H1 (cell line): ENCODE measurements at regions not wholly inside any gene's neighbourhood (a gene's known extent, or its start where the extent isn't known, plus 50 kb on each side); places are given as distances from the start of the nearest gene placed in this dataset.

Source experiments
- BACH1 ChIP-seq: IDR thresholded peaks from 2 replicates; pipeline ENCODE4 v1.6.1; 2012; ENCODE audit warnings: low read length, improper control_type of control experiment
- PHF8 ChIP-seq: fragments of 200-600 bp; sonication (generic); conservative IDR thresholded peaks from 2 replicates; pipeline ENCODE4 v1.7.1; 2012; ENCODE audit warnings: low read depth, mild to moderate bottlenecking, inconsistent platforms, low read length, moderate library complexity
- TF ChIP-seq, protein P1 (sequence below): fragments of 300-600 bp; sonication (generic); IDR thresholded peaks from 2 replicates; pipeline ENCODE4 v1.7.1; 2012; ENCODE audit warnings: low read length, moderate library complexity, mild to moderate bottlenecking, inconsistent platforms; ENCODE audit not compliant: insufficient replicate concordance
- TF ChIP-seq, protein P2 (sequence below): IDR thresholded peaks from 2 replicates; pipeline ENCODE4 v1.6.1; 2012; ENCODE audit warnings: low read length, inconsistent platforms
- TF ChIP-seq, protein P3 (sequence below): IDR thresholded peaks from 2 replicates; pipeline ENCODE4 v1.6.1; 2011; ENCODE audit warnings: low read depth, mild to moderate bottlenecking, low read length; ENCODE audit not compliant: insufficient read depth

DNA sequence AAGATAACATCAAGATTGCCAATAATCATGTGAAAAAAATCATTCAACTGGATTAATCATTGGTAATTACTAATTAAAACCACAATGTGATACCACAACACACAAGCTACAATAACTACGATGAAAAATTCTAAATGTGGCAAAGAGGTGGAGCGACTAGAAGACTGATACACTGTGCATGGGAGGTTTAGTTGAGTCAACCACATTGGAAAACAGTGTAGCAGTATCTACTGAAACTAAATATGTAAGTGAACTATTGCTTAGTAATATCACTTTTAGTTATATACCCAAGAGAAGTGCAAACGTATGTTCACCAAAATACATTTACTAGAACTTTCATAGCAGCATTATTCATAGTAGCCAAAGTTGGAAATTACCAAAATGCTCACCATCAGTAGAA is 359.9 kb downstream of the ETS1 start (continued):
- TF ChIP-seq, protein P1, sequence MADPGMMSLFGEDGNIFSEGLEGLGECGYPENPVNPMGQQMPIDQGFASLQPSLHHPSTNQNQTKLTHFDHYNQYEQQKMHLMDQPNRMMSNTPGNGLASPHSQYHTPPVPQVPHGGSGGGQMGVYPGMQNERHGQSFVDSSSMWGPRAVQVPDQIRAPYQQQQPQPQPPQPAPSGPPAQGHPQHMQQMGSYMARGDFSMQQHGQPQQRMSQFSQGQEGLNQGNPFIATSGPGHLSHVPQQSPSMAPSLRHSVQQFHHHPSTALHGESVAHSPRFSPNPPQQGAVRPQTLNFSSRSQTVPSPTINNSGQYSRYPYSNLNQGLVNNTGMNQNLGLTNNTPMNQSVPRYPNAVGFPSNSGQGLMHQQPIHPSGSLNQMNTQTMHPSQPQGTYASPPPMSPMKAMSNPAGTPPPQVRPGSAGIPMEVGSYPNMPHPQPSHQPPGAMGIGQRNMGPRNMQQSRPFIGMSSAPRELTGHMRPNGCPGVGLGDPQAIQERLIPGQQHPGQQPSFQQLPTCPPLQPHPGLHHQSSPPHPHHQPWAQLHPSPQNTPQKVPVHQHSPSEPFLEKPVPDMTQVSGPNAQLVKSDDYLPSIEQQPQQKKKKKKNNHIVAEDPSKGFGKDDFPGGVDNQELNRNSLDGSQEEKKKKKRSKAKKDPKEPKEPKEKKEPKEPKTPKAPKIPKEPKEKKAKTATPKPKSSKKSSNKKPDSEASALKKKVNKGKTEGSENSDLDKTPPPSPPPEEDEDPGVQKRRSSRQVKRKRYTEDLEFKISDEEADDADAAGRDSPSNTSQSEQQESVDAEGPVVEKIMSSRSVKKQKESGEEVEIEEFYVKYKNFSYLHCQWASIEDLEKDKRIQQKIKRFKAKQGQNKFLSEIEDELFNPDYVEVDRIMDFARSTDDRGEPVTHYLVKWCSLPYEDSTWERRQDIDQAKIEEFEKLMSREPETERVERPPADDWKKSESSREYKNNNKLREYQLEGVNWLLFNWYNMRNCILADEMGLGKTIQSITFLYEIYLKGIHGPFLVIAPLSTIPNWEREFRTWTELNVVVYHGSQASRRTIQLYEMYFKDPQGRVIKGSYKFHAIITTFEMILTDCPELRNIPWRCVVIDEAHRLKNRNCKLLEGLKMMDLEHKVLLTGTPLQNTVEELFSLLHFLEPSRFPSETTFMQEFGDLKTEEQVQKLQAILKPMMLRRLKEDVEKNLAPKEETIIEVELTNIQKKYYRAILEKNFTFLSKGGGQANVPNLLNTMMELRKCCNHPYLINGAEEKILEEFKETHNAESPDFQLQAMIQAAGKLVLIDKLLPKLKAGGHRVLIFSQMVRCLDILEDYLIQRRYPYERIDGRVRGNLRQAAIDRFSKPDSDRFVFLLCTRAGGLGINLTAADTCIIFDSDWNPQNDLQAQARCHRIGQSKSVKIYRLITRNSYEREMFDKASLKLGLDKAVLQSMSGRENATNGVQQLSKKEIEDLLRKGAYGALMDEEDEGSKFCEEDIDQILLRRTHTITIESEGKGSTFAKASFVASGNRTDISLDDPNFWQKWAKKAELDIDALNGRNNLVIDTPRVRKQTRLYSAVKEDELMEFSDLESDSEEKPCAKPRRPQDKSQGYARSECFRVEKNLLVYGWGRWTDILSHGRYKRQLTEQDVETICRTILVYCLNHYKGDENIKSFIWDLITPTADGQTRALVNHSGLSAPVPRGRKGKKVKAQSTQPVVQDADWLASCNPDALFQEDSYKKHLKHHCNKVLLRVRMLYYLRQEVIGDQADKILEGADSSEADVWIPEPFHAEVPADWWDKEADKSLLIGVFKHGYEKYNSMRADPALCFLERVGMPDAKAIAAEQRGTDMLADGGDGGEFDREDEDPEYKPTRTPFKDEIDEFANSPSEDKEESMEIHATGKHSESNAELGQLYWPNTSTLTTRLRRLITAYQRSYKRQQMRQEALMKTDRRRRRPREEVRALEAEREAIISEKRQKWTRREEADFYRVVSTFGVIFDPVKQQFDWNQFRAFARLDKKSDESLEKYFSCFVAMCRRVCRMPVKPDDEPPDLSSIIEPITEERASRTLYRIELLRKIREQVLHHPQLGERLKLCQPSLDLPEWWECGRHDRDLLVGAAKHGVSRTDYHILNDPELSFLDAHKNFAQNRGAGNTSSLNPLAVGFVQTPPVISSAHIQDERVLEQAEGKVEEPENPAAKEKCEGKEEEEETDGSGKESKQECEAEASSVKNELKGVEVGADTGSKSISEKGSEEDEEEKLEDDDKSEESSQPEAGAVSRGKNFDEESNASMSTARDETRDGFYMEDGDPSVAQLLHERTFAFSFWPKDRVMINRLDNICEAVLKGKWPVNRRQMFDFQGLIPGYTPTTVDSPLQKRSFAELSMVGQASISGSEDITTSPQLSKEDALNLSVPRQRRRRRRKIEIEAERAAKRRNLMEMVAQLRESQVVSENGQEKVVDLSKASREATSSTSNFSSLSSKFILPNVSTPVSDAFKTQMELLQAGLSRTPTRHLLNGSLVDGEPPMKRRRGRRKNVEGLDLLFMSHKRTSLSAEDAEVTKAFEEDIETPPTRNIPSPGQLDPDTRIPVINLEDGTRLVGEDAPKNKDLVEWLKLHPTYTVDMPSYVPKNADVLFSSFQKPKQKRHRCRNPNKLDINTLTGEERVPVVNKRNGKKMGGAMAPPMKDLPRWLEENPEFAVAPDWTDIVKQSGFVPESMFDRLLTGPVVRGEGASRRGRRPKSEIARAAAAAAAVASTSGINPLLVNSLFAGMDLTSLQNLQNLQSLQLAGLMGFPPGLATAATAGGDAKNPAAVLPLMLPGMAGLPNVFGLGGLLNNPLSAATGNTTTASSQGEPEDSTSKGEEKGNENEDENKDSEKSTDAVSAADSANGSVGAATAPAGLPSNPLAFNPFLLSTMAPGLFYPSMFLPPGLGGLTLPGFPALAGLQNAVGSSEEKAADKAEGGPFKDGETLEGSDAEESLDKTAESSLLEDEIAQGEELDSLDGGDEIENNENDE = no peak
- TF ChIP-seq, protein P2, sequence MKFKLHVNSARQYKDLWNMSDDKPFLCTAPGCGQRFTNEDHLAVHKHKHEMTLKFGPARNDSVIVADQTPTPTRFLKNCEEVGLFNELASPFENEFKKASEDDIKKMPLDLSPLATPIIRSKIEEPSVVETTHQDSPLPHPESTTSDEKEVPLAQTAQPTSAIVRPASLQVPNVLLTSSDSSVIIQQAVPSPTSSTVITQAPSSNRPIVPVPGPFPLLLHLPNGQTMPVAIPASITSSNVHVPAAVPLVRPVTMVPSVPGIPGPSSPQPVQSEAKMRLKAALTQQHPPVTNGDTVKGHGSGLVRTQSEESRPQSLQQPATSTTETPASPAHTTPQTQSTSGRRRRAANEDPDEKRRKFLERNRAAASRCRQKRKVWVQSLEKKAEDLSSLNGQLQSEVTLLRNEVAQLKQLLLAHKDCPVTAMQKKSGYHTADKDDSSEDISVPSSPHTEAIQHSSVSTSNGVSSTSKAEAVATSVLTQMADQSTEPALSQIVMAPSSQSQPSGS = no peak
- TF ChIP-seq BACH1 (no peak), PHF8 (no peak)
- TF ChIP-seq, protein P3, sequence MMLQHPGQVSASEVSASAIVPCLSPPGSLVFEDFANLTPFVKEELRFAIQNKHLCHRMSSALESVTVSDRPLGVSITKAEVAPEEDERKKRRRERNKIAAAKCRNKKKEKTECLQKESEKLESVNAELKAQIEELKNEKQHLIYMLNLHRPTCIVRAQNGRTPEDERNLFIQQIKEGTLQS = no peak
